HuH-7 (cell line): ENCODE measurements at regions not wholly inside any gene's neighbourhood (a gene's known extent, or its start where the extent isn't known, plus 50 kb on each side); places are given as distances from the start of the nearest gene placed in this dataset.

Source experiments
- DNase-seq: peaks from one replicate; pipeline ENCODE4 v3.0.0; 2011; ENCODE audit warnings: low spot score

- DNase-seq, result peak; percentile 52
Observed at GRCh38 chr4:41883988-41884734, 51.1 kb upstream of the TMEM33 start.

- no peak for DNase-seq
Observed at GRCh38 chr4:41882625-41883347, 52.4 kb upstream of the TMEM33 start.

- DNase-seq, result no peak
Observed at GRCh38 chr4:41881981-41882624, 53.1 kb upstream of the TMEM33 start.

GRCh38 chr4:41880840-41881831, 54.1 kb upstream of the TMEM33 start:
- no peak for DNase-seq

- DNase-seq, result no peak
Observed at GRCh38 chr4:41880022-41880837, 55.0 kb upstream of the TMEM33 start.

GRCh38 chr4:41879552-41879951, 55.7 kb upstream of the TMEM33 start:
- DNase-seq, result no peak

- no peak for DNase-seq
Observed at GRCh38 chr4:41878991-41879491, 56.2 kb upstream of the TMEM33 start.

GRCh38 chr4:41878170-41878969, 56.9 kb upstream of the TMEM33 start:
- DNase-seq, result no peak

- DNase-seq, result no peak
Observed at GRCh38 chr4:41877020-41877796, 58.0 kb upstream of the TMEM33 start.

GRCh38 chr4:41874873-41875272, 60.4 kb upstream of the TMEM33 start:
- no peak for DNase-seq

GRCh38 chr4:41874398-41874797, 60.8 kb upstream of the TMEM33 start:
- no peak for DNase-seq

- no peak for DNase-seq
Observed at GRCh38 chr4:41873380-41874295, 61.6 kb upstream of the TMEM33 start.

- DNase-seq, result no peak
Observed at GRCh38 chr4:41870035-41870434, 65.2 kb upstream of the TMEM33 start.

- DNase-seq, result no peak
Observed at GRCh38 chr4:41866799-41867677, 68.2 kb upstream of the TMEM33 start.

GRCh38 chr4:41865981-41866798, 69.0 kb upstream of the TMEM33 start:
- no peak for DNase-seq
